T-helper 2 cell treated with Interferon-gamma antibody and Interleukin-4, amounts not matched to agents 100 ng/mL and 5 ng/mL, for 36 hours (primary cell): ENCODE measurements at regions not wholly inside any gene's neighbourhood (a gene's known extent, or its start where the extent isn't known, plus 50 kb on each side); places are given as distances from the start of the nearest gene placed in this dataset.
"Not testable (repeated sequence)": the region's sequence is repeated elsewhere in the genome, so short reads cannot be mapped to it uniquely, and the experiment has no call there.

Experiments used
- intact Hi-C: fragments of 100-400 bp; cut with micrococcal nuclease; formaldehyde crosslinking; loops from one replicate; pipeline ENCODE4 v1.15.1; 2023

DNA sequence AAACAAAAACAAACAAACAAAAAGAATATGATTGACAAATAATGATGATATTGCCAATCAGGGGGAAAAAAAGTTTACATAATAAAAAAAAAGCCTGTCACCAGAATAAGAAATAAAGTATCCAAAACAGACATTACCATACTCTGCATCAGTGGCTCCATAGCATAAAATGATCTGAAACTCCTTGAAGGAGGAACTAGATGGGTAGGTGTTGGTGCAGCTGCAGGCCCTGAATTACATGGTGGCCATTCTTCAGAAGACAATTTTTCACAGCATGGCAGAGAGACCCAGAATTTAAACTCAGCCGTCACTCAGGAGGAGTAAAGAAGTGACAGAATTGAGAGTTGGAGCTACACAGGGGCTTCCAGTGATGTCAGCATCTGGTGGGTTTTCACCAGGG, 60.2 kb downstream of the GLUL start:
- intact Hi-C loops, result no loop called here

DNA sequence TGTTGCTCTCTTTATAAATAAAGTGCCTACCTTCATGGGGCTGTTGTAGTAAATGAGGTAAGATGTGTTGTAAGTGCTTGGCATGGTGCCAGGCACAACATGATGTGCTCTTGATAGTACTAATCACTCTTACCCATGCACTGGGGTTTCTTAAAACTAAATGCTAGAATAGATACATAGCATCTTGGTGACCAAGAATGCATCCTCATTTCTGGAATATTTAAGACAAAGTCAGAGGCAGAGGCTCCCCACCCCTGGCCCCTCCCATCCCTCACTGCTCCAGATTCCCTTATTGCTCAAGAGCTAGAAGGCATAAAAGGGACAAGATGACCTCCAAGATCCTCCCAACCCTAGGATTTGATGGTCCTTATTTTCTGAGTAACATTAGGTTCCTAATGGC, 61.3 kb downstream of the GLUL start:
- intact Hi-C loops, result no loop called here

- intact Hi-C loops, result no loop called here
These were observed 62.1 kb downstream of the GLUL start for GRCh38 chr1:182329471-182329870.

- intact Hi-C loops, result no loop called here
These were observed 63.0 kb downstream of the GLUL start for GRCh38 chr1:182328591-182328990.

DNA sequence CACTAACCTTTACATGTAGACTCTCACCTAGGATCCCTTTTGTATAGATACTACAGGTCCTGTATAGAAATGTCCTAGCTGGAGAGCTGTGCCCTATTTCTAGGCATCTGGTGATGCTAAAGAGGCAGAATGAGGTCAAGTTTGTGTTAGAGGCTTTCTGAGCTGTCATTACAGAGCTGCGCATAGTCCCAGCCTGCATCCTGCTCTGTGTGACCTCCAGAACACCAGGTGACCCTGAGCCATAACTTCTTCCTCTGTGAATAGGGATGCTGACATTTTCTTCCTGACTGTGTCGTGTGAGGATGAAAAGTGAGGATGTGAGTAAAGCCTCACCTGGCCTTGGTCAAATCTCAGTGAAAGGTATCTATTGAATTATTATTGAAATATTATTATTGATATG, 66.3 kb downstream of the GLUL start:
- intact Hi-C loops, result no loop called here

- intact Hi-C loops, result not testable (repeated sequence)
These were observed 70.1 kb downstream of the GLUL start for GRCh38 chr1:182321532-182321931.

DNA sequence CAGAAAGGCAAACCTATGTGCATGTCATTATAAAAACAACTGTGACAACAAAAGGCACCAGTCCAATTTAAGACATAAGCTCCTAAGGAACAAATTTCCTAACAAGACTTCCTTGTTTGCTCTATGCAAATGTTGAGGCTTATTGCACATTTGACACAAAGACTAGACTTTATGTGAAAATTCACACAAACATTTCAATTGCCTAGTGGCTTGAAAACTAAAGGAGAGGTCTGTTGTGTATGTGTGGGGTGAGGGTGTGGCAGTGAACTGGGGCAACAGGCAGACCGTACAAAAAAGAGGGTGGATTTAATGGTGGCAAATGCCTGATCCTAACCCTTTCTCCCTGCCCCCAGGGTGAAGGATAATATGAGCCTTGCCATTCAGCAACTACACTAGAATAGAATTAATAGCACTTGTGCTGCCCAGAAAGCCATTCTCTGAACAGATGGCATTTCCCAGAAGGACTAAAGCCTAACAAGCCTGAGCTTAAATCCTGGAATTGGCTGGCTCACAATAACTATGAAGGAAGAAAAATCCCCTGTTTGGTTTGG, 73.9 kb downstream of the GLUL start:
- intact Hi-C loops, result no loop called here

DNA sequence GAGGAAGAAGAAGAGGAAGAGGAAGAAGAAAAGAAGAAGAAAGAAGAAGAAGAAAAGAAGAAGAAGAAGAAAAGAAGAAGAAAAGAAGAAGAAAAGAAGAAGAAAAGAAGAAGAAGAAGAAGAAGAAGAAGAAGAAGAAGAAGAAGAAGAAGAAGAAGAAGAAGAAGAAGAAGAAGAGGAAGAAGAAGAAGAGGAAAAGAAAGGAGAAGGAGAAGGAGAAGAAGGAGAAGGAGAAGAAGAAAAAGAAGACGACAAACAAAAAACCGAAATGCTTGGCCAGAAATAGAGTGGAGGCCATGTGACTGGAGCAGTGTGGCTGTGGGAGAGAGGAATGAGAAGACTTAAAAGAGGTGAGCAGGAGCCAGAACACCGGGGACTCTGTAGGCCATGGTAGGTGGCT, 75.1 kb downstream of the GLUL start:
- intact Hi-C loops, result not testable (repeated sequence)

GRCh38 chr1:182315167-182315556, 76.4 kb downstream of the GLUL start:
- intact Hi-C loops, result no loop called here

DNA sequence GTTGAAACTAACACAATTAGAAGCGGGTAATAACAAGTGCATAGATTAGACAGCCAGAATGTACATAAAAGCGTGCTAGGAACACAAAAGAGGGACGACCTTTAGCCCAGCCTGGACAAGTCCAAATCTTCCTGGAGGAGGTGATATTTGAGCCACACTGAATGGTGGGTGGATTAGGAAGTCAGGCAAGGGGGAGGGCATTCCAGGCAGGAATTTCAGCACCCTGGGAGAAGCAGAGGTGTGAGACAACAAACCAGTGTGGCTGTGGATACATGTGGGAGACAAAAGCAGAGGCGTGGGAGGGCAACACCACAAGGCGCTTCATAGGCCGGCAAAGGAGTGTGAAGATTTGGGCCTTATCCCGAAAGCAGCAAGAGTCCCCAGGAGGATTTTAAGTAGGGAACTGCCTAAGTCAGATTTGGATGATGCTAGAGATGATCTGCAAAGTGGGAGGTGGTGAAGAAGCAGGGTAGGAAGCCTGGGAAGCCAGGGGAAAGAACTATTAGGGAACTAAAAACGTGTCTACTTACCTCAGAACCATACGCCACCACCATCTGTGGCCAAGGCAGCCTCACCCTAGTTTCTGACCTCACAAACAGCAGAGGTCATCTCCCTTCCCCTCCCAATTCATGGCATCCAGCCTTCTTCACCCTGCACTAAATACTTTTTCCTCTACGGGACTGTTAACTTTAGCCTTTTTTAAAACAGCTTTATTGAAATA, 81.8 kb downstream of the GLUL start:
- intact Hi-C loops, result no loop called here

DNA sequence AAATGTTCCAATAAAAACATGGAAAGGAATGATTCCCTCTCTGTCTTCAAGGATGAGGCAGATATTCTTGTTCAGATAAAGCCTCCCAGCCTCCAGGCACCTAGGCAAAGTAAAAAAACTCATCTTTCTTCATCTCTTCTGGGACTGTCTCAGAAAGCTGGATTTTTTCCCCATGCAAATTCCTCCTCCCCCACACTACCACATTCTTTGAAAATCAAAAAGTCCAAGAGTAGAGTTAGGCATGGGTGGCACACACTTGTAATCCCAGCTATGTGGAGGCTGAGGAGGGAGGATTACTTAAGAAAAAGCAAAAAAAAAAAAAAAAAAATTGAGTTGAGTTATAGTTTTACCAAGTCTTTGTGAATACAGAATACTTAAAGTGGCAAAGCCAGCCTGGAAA, 82.8 kb downstream of the GLUL start:
- intact Hi-C loops, result no loop called here

- intact Hi-C loops, result not testable (repeated sequence)
These were observed 84.1 kb downstream of the GLUL start for GRCh38 chr1:182307486-182307885.

DNA sequence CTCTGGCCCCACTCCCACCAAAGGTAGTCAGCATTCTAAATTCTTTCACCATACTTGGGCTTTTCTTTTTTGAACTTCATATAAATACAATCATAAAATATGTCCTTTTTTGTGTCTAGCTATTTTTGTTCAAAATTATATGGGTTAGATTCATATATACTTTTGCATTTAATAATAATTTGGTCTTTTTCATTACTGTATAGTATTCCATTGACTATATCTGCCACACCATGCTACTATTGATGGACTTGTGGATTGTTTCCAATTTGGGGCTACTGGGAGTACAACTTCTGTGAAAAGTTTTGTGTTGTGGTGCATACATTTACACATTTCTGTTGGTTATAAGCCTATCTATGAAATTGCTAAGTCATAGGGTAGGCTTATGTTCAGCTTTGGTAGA, 85.7 kb downstream of the GLUL start:
- intact Hi-C loops, result no loop called here

GRCh38 chr1:182304627-182305026, 87.0 kb downstream of the GLUL start:
- intact Hi-C loops, result loop anchor here (5.0 kb wide), 1 partner anchor 88 kb away; the partner anchor contains the start of gene GLUL

DNA sequence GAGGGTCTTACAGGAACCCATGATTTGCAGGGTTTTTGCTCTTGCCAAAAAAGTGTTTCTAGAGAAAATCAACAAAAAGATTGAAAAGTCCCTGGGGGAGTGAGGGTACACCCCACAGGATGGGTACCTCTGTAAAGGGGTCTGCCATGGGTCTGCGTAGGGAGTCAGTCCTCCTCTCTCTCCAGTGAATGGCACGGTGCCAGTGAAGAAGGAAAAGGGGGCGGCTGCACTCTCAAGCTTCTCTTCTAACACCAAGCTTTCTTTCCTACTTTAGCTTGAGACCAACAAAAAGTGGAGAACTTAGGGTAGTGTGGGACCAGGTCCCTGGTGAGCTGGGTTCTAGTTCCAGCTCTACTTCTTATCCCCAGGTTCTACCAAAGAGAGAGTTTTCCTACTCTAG, 87.4 kb downstream of the GLUL start:
- intact Hi-C loops, result loop anchor here (5.0 kb wide), 1 partner anchor 88 kb away; the partner anchor contains the start of gene GLUL

GRCh38 chr1:182303778-182304177, 87.8 kb downstream of the GLUL start:
- intact Hi-C loops, result loop anchor here (5.0 kb wide), 1 partner anchor 89 kb away; the partner anchor contains the start of gene GLUL

DNA sequence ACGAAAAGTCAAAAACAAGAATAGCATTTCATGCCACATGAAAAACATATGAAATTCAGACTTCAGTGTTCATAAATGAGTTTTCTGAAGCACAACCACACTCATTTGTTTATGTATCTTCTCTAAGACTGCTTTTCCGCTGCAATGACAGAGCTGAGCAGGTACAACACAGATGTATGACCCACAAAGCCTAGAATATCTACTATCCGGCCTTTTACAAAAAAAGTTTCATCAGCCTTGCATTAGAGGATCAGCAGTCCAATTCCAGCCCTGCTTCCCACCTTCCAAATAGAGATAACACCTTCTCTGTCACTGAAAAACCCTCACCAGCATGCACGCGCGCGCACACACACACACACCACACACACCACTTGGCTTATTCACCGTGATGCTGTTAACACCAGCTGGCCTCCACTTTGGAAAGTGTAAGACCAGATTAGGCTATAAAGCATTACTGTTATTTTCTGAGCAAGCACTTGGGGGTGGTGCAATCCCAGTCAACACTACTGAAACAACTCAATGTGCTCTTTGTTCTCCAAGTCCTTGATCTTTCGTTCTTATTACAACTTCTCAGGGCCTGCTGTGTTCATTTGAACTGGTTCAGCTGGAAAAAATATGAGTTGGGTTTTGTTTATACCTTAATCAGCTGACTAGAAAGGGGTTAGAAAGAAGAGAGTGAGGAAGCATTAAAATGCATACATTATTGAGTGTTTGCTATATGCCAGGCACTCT, 90.0 kb downstream of the GLUL start:
- intact Hi-C loops, result loop anchor here (5.0 kb wide), 1 partner anchor 91 kb away; the partner anchor contains the start of gene GLUL

DNA sequence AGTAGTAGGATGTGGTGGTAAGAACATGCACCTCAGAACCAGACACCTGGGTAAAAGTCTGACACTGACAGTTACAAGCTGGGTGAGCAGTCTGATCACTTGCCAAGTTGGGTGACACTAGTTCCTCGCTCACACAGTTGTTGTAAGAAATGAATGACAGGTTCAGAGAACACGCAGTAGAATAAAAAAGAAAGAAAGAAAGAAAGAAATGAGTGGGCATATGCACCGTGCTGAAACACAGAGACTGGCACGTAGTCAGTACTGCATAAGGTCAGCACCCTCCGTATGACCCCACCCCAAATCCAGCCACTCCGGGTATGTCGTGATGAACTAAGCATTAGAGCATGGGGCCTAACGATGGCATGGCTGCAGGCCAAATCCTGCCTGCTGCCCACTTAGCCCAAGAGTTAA, 90.6 kb downstream of the GLUL start:
- intact Hi-C loops, result loop anchor here (5.0 kb wide), 1 partner anchor 91 kb away; the partner anchor contains the start of gene GLUL

DNA sequence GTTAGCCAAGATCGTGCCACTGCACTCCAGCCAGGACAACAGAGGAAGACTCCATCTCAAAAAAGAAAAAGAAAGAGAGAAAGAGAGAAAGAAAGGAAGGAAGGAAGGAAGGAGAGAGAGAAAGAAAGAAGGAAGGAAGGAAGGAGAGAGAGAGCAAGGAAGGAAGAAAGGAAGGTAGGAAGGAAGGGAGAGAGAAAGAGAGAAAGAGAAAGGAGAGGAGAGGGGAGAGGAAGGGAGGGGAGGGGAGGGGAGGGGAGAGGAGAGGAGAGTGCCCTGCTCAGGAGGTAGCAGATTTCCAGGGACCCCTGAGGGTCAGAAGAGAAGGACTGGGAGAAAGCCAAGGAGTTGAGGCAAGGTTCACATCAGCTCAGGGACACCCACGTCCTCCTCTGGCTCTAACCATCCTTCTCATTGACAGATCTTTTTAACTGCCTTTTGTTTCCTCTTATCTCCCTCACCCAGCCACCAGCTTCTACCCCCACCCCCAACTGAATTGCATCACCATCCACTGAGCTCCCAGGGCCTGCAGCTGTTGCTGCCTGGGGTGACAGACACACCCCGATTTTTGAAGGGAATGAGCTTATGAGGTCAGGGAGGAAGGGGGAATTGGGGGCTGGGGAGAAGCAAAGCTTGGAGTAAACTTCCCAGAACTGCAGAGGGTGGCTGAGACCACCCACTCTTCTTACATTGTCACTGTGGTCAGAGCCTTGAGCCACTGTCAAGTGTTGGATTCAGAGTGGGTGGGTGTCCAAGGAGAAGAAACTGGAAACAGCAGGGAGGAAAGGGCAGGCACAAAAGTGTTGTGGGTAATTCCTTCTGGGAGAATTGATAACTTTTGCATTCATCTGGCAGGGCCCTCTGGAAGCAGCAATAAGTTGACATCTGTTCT, 91.6 kb downstream of the GLUL start:
- intact Hi-C loops, result loop anchor here (5.0 kb wide), 1 partner anchor 92 kb away; the partner anchor contains the start of gene GLUL

DNA sequence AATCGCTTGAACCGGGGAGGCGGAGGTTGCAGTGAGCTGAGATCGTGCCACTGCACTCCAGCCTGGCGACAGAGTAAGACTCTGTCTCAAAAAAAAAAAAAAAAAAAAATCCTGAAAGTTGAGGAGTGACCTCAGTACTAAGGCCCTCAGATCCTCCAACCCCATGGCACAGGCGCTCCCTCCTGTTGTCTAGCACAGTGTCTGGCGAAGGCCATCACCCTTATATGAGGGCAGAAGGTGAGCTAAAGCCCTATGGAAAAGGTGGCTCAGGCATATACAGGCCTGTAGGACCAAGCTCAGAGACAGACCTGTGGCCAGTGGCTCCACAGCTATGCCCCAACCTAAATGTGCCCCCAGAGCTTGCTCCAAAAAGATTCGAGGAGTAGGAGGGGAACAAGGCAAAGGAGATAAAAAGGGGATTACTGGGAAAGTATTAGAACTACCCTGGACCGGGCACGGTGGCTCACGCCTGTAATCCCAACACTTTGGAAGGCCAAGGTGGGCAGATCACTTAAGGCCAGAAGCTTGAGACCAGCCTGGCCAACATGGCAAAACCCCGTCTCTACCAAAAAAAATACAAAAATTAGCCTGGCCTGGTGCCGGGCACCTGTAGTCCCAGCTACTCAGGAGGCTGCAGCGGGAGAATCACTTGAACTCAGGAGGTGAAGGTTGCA, 92.4 kb downstream of the GLUL start:
- intact Hi-C loops, result not testable (repeated sequence)

DNA sequence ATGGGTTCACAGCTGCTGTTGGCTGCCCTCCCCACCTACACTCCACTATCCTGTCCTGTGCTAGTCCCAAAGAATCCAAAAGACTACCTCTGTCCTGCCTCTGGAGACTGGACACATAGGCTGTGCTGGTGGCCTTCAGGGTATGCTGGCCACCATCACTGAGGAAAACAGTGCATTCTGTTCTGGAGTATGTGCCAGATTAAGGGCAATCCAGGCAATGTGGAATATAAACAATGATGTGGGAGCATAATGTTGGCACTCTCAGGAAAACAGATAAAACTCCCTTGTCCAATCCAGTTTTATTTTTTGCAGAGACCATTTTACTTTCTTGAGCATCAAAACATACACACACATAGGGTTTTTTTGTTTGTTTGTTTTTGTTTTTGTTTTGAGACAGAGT, 94.3 kb downstream of the GLUL start:
- intact Hi-C loops, result no loop called here
